Cardiac fibroblast (primary cell): ENCODE measurements at regions not wholly inside any gene's neighbourhood (a gene's known extent, or its start where the extent isn't known, plus 50 kb on each side); places are given as distances from the start of the nearest gene placed in this dataset.
"Not testable (repeated sequence)": the region's sequence is repeated elsewhere in the genome, so short reads cannot be mapped to it uniquely, and the experiment has no call there.

ENCODE experiments used
- DNase-seq, 2 donors: peaks; one replicate each; pipeline versions ENCODE4 v3.0.0 to v3.0.0-alpha.2; 2010; ENCODE audit warnings: low read depth in 2 of 2
- H3K4me3 ChIP-seq, 2 donors: replicated peaks in 1 of 2; 1 replicate in 1 of 2; 2 replicates in 1 of 2; pipeline ENCODE4 v1.5.1; 2011; ENCODE audit warnings: low read depth in 2 of 2, low read length in 2 of 2, mild to moderate bottlenecking in 2 of 2, moderate library complexity in 1 of 2
- TF ChIP-seq, protein P1 (sequence below): IDR thresholded peaks from one replicate; pipeline ENCODE4 v1.5.1; 2011; ENCODE audit warnings: low read depth, mild to moderate bottlenecking, low read length, inconsistent platforms

DNA sequence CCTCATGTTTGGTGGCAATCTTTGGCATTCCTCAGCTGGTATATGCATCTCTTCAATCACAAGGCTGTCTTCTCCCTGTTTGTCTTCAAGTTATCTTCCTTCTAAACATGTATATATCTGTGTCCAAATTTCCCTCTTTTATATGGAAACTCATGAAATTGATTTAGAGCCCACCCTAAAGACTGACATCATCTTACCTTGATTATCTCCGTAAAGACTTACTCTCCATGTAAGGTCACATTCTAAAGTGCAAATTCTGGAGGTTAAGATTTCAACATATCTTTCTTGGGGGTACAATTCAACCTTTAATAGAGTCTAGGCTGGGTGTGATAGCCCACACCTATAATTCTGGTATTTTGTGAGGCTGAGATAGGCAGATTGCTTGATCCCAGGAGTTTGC, 215.8 kb upstream of the LRRC4C start:
- DNase-seq, result no peak
- H3K4me3 ChIP-seq, result no peak overlapping the region
- TF ChIP-seq, protein P1, sequence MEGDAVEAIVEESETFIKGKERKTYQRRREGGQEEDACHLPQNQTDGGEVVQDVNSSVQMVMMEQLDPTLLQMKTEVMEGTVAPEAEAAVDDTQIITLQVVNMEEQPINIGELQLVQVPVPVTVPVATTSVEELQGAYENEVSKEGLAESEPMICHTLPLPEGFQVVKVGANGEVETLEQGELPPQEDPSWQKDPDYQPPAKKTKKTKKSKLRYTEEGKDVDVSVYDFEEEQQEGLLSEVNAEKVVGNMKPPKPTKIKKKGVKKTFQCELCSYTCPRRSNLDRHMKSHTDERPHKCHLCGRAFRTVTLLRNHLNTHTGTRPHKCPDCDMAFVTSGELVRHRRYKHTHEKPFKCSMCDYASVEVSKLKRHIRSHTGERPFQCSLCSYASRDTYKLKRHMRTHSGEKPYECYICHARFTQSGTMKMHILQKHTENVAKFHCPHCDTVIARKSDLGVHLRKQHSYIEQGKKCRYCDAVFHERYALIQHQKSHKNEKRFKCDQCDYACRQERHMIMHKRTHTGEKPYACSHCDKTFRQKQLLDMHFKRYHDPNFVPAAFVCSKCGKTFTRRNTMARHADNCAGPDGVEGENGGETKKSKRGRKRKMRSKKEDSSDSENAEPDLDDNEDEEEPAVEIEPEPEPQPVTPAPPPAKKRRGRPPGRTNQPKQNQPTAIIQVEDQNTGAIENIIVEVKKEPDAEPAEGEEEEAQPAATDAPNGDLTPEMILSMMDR, result no peak

DNA sequence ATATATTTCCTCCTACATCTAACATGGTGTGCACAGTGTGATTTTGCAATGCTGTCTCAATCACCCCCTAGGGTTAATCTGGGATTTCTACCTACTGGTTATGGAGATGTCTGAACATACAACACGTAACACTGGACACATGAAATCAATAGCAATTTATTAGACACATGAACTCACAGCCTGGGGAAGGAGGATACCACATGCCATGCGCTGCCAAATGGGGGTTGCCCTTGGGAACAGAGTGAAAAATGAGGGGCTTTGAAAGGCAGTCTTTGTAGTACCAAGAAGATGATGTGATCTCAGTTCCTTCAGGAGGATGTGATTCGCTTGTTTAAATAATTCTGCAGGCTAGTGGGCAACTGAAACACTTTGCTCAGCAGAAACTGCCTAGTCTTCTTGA, 253.6 kb upstream of the LRRC4C start:
- TF ChIP-seq, protein P1, result no peak
- no peak for DNase-seq
- H3K4me3 ChIP-seq, result no peak overlapping the region

DNA sequence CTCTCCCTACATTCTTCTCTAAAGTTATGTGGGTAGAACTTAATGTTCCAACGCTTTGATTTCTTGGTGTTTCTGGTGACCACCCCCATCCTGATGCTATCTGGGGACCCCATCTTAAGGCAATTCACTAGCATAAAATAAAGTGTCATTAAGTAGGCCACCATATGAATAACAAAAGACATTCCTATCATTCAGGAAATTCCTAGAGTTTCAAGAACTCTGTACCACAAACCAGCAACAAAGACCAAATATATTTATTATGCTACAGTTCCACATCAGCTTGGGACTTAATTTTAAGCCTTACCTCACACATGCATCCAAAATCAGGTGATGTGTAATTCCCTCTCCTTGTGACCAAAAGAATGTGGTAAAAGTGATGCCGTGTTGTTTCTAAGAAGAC, 254.6 kb upstream of the LRRC4C start:
- DNase-seq, result peak in 1 of 2 donors; percentile 11
- H3K4me3 ChIP-seq, result no peak overlapping the region
- TF ChIP-seq, protein P1, result no peak

DNA sequence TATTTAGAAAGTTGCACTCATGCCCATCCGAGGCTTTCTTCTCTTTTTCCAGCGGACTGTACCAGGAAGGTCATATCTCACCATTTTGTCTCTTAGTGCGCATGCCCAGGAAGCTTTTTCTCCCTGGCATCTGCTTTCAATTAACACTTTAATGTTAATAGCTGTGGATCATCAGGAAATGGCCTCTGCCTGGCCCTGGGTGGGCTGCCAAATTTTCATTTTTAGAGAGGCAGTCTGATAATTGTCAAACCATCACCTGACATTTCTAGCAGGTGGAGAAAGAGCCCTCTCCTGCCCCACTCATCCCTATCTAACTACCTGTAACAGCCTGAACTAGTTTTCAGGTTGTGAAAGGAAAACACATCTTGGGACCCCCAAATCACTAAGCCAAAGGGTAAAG, 257.4 kb upstream of the LRRC4C start:
- H3K4me3 ChIP-seq, result no peak overlapping the region
- DNase-seq, result no peak
- TF ChIP-seq, protein P1, result no peak

DNA sequence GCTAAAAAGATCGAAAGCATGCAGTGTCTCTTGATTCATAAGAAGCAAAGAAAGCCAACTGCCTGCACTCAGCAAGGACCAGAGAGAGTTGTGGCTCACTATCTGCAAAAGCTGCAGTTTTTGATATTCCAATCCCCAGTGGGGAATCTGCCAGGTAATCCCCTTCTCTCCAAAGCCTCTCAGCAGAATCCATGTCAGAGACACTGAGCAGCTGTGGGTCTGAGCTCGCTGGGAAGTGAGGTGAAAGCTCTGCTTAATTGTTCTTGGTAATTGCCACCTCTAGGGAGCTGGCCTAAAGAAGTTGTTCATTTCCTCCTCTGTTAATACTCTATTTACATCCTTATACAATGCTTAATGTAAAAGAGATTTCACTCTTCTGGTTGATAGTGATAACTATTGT, 261.3 kb upstream of the LRRC4C start:
- no peak for DNase-seq
- TF ChIP-seq, protein P1, result no peak
- H3K4me3 ChIP-seq, result no peak overlapping the region

DNA sequence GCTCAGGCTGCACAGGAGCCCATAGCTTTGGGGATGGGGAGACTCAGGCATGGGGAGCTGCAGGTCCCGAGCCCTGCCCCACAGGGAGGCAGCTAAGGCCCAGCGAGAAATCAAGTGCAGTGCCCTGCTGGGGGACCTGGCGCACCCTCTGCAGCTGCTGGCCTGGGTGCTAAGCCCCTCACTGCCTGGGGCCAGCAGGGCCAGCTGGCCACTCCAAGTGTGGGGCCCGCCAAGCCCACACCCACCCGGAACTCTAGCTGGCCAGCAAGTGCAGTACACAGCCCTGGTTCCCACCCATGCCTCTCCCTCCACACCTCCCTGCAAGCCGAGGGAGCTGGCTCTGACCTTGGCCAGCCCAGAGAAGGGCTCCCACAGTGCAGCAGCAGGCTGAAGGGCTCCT, 268.7 kb upstream of the LRRC4C start:
- DNase-seq, H3K4me3 ChIP-seq: not testable (repeated sequence)

DNA sequence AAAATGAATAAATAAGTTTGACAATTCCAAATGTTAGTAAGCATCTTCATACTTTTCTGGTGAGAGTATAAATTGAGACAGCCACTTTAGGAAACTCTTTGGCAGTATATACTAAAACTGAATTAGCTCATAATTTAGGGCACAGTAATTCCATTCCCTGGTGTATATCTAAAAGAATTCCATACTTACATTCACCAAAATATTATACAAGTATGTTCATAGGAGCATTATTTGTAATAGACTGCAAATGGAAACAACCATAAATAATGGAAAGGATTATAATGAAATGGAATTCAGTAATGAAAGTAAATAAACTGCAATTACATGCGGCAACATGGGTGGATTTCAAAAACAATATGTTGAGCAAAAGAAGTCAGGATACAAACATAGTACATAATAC, 315.8 kb upstream of the LRRC4C start:
- H3K4me3 ChIP-seq, result no peak overlapping the region
- DNase-seq, result no peak
- TF ChIP-seq, protein P1, result no peak
